NCI-H2196 treated with DMSO at 0.1 percent for 48 hours (cell line): ENCODE measurements at regions not wholly inside any gene's neighbourhood (a gene's known extent, or its start where the extent isn't known, plus 50 kb on each side); places are given as distances from the start of the nearest gene placed in this dataset.

ENCODE experiments used
- DNase-seq: peaks from one replicate; lab custom pipeline; 2025; ENCODE audit not compliant: unreplicated experiment; lab: John Stamatoyannopoulos, UW

DNA sequence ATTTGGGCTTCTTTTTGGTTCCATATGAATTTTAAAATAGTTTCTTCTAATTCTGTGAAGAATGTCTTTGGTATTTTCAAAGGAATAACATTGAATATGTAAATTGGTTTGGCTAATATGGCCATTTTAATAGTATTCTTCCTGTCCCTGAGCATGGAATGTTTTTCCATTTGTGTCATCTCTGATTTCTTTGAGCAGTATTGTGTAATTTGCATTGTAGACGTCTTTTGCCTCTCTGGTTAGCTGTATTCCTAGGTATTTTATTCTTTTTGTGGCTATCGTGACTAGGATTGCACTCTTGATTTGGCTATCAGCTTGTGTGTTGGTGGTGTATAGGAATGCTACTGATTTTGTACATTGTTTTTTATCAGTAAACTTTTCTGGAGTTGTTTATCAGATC, 601.9 kb downstream of the SNAPC1 start:
- no peak for DNase-seq

DNA sequence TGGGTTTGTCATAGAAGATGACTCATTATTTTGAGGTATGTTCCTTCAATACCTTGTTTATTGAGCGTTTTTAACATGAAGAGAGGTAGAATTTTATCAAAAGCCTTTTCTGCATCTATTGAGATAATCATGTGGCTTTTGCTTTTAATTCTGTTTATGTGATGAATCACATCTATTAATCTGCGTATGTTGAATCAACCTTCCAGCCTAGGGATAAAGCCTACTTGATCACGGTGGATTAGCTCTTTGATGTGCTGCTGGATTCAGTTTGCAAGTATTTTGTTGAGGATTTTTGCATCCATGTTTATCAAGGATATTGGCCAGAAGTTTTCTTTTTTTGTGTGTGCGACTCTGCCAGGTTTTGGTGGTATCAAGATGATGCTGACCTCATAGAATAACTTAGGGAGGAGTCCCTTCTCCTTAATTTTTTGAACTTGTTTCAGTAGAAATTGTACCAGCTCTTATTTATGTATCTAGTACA, 602.6 kb downstream of the SNAPC1 start:
- no peak for DNase-seq

DNA sequence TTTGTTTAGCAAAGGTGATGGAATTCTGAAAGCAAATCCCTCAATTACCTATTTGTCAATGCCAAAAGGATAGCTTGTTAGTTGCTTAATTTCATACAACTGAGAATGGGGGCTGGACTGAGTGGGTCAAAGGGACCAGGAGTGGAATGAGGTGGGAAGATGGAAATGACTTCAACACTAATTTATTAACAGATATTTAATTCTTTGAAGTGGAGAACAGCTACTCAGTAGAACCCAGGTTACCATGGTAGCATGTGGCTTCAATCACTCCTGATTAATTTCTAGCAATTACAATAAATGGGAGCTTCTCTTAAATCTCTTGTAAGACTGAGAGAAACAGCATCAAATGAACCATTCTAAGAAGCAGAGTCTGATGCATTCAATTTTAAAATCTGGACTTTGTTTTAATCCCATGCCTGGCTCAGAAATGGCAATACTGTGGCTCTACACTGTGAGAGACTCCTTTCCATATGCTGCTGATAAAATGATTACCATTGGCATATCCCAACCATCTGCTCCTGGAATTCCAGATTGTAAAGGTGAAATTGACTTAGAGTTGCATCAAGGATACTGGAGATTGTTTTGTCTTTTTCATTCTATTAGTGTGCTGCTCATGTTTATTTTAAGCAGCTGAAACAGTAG, 607.8 kb downstream of the SNAPC1 start:
- no peak for DNase-seq

DNA sequence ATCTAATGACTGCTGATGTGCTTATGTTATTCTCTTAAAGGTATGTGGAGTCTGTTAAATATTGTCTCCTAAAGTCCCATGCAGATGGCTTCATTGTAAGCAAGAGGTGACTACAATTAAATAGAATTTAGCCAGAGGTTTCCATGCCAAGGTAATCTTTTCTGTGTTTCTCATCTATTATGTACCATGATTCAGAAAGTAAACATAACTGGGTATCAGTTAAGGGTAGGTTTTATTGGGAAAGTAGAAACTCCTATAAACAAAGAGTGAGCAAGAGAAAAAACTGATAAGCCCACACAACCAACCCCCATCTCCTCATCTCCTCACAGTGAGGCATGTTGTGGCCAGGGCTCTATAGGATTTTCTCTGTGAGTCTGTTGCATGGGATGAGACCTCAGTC, 611.7 kb downstream of the SNAPC1 start:
- no peak for DNase-seq

DNA sequence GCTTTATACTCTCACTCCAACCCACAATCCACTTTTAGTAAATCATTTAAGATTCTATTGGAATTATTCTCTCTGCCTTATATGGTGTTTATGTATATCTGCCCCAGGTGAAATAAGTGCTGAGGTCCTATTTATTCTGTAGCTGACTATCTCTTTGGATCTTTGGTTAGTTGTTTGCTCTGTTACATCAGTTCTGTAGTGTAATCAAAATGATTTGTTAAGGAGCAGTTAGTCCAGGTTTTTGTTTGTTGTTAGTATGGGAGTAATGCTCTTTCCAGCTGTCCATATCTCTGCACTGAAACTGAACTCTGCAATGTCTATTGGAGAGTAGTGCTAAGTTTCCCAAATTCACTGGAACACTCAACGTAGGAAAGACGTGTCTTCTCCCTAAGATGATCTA, 615.8 kb downstream of the SNAPC1 start:
- DNase-seq, result no peak

DNA sequence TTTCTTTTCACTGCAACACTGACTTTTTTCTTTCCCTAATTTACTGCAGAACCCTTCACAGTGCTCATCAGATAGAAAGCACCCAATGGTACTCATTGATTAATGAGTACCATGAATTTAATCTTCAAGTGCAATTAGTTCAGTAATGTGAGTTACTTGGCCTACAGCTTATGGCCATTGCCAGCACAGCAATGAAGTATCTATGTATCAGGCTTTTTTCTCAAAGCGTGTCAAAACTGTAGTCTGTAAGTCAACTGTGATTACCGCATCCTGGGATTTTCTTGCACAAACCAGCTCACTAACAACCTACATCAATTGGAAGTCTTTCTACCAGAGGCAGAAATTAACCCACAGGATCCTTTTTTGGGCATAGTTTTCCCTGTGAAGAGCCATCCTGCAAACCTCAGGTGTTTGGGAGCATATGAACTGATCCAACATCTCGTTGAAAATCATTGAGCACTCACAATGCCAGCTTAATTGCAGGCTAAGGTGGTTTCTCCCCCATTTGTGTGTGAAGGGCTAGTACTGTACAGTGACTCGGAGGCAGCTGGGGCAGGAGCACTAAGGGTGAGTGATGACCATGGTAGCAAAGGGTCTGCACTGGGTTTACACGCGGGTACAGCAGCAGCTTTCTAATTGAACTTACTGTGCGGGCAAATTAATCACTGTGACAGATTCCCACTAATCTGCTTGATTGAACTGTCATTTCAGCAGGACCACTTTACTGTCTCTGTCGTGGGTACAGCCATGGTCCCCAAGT, 619.3 kb downstream of the SNAPC1 start:
- no peak for DNase-seq

DNA sequence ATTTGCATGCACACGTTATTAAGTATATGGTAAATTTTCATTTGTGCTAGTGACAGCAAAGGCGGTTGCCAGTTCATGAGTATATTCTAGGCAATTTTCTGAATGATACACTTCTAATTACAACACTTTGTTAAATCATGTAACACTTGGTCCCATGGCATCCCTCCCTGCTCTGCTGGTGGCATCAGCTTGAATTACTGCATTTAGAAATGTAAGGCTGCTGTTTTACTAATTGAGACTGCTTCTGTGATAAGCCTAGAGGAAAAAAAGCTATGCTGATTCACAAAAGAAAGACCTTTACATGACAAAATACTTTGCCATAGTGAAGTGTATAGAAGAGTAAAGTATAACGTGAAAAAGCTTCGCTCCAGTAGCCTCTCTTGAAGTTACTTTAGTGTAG, 636.1 kb downstream of the KCNH5 start:
- DNase-seq, result no peak

DNA sequence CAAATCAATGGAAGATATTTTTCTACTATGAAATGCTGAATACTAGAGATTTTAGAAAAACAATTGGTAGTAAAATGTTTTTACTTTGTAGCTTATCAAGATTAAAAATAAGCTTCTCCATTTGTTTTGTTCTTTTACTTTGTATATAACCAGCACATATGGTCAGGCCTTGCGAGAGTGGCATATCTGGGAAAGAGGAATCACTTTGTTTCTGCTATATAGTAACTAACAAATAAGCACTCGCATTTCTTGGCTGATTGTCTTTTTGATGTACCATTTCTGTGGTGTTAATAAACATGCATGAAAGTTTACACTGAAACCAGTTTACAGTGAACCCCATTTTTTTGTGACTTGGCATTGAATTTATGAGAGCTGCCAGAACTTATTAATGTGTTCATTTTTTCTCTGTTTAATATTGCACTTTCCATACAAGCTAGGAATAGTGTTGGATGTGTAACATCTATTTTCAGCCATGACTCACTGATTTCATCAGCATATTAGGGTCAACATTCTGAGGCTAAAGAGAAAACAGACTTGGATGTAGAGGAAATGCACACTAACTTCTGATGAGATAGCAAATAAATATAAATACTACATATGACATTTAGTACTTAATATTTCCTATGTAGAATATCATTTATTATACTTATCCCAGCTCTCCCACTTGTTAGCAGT, 635.5 kb downstream of the KCNH5 start:
- no peak for DNase-seq

DNA sequence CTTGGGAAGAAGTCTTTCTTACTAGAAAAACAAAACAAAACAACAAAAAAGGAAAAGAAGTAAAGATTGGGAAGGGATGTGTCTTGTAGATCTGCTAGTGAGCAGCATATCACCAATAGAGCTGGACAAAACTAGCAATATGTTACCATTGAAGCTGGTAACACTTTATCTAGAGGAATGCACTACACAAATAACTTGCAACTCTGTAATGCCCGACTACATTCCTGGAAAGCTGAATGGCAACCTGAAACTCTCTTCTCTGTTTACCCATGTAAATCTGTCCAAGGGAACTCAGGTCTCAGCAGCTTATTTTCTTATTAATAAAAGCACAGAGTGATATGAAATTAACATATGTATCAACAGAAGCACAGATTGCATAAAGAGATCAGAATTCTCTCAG, 624.4 kb downstream of the KCNH5 start:
- no peak for DNase-seq

DNA sequence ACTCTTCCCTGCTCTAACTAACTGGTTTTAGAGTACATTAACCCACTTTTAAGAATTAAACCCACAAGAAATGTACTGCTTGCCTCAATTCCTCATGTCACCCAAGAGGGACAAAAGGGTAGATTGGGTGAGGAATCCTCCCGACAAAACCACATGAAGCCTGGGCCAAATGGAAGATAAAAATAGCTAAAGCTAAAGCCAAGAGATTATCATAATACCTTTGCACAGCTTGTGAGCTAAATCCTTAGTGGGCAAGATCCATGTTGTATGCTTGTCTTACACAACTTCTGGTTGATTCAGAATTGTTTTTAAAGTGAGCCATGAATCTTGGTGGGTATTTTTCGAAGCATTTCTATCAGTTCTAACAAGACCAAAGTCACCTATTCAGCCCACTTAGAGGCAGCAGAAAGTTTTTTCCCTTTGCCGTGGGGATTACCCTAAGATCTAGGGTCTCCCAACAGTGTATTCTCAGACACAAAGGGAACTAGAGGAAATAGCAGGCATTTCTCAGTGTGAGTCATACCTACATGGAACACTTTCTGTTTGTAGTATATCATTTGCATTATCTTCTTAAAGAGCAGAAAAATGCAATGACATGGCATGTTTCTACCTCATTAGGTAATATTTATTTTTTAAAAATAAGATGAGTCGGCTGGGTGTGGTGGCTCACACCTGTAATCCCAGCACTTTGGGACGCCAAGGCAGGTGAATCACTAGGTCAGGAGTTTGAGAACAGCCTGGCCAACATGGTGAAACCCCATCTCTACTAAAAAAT, 616.6 kb downstream of the KCNH5 start:
- DNase-seq, result no peak

DNA sequence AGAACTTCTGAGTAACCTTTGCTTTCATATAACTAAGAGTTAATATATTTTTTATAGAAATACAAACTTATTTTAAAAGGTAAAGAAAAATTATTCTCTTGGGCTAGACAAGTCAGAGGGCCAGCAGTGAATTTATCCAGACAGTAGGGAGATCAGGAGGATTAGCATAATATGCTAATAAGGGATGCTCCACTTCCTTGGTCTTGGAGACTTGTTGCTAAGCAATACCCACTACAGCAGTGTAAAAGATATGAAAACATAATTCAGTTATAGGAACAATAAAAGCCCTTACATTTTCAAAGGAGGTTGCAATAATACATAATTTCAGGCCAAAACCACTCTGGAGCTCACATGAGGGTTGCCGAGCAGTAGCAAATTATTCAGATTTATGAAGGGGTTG, 615.6 kb downstream of the KCNH5 start:
- no peak for DNase-seq

DNA sequence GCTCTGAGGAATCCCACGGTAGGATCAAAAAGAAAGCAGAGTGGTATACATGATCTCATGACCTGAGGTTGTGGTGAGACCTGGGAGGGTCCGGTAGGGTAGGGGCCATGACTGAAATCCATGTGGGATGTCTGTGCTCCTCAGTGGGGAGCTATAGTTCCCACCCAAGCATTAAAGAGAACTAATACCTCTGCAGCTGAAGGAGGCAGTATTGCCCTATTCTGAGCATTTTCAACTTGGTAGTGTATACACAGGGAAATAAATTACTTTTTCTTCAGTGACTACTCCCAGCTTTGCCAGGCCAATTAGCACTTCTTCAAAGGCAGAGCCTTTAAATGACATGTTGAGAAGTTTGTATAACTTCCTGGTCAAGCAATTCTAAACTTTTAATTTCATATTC, 613.8 kb downstream of the KCNH5 start:
- DNase-seq, result no peak

DNA sequence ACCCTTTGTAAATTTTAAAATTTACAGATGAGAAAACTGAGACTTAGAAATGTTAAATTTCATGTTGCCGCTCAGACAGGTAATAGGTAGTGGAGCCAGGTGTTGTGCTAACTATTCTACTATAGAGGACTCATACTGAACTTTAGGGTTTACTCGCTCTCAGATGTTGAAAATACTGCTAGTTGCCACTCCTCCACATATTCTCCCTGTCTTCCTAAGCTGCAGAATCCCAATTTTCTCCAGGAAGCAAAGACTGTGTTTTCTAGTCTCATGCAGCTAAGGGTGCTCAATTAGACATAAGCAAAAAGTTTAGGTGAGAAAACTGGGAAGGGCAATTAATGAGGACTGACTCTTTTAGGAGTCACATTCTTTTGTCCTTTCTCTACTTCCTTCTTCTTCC, 612.3 kb downstream of the KCNH5 start:
- DNase-seq, result no peak

DNA sequence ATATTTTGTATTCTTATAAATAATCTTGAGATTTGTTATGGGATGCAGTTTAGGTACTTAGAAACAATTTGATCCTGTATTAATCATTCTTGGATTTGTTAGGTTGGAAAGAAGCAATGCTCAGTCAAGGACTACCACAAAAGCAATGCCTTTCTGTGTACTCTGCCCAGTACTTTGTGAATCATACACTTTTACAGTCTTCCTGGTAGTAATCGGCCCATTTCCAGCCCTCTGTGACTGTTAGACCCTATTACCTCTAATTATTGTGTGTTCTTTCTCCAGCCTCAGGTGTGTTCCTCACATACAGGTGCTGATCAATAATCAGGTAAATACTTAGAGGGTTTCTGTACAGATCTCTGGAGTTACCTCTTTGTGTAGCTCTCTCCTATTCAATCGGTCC, 609.0 kb downstream of the KCNH5 start:
- DNase-seq, result no peak

DNA sequence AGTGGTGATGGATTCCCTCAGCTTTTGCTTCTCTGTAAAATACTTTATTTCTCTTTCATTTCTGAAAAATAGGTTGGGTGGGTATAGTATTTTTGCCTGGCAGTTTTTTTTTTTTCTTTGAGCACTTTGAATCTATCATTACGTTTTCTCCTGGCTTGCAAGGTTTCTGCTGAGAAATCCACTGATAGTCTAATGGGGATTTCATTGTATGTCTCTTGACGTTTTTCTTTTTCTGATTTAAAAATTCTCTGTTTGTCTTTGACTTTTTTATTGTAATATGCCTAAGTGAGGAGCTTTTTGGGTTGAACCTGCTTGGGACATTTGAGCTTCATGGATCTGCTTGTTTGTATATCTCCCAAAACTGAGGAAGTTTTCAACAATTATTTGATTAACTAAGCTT, 606.0 kb downstream of the KCNH5 start:
- DNase-seq, result no peak

DNA sequence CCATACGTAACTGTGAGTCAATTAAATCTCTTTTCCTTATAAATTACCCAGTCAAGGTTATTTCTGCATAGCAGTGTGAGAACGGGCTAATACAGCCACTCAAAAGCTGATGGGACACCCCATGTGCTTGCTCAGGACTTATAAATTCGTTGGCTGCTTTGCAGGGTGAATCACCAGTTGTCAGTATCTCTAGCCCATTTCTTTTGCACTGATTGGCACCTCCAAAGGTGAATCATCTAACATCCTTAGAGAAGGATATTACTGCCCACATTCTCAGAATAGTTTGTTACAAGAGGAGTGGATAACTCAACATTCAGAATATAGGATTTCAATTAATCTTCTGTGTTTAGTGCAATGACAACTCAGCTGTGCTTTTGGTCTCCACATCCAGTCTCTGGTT, 601.5 kb downstream of the KCNH5 start:
- no peak for DNase-seq

DNA sequence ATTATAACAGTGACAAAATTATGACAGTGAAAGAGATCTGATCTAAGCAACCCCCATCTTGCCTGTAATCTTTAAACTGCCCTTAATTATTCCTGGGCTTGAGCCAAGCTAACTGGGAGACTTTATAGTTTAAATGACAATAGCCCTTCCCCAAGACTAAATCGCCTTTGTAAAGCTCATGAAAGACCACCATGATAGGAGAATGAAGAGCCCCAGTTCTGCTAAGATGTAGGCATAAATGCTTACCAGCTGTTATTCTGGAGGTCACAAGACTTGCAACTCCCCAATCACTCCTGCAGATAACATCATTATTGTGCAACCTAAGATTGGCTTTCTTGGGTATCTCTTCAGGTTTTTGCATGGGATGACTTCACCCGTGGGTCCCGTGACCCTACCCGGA, 599.7 kb downstream of the KCNH5 start:
- no peak for DNase-seq

DNA sequence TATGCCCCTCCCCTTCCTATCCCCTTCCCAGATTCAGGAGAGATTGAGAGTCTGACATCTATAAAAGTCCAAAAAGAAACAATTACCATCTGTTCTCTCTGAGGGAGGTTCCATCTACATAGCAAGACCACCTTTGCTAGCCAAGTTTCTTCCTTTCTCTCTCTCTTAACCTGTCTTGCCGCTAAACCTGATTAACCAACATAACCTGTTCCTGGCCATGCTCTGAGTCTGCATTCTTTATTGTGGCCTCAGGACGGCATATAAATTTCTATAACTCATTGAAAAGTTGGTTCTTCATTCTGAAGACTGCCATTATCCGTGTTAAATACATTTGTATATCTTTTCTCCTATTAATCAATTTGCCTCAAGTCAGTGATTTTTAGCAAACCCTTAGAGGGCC, 594.0 kb downstream of the KCNH5 start:
- no peak for DNase-seq

DNA sequence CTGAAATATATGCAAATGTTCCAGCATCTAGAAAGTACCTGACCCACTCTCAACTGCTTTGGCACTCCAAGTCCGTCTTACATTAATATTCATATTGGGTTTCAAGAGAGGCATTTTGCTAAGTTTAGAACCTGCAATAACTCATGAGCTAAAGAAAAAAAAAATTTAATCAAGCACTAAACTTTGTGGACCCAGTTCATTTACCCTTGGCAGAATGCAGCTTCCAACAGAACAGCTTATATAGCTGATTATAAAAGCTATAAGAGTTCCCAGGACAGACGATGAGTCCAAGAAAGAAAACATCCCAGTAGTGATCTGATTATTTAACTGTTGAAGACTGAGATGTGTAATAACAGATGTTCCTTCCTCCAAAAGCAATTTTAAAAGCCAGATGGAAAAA, 592.0 kb downstream of the KCNH5 start:
- DNase-seq, result no peak

DNA sequence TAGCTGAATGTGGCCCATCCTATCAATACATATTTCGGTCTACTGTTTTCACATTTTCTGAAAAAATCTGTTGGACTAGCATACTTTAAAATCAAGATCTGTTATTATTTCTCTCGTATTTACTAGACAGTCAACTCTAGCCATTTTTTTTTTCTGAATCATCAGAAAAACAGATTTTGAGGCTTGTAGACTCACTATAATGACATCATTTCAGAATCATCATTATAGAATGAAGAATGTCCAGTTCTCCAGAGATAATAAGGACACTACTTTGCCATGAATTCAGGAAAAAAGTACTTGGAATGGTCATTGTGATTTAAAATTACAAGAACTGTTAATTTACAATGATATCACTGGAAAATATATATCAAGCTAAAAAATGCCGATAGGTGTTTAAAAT, 589.8 kb downstream of the KCNH5 start:
- DNase-seq, result no peak

DNA sequence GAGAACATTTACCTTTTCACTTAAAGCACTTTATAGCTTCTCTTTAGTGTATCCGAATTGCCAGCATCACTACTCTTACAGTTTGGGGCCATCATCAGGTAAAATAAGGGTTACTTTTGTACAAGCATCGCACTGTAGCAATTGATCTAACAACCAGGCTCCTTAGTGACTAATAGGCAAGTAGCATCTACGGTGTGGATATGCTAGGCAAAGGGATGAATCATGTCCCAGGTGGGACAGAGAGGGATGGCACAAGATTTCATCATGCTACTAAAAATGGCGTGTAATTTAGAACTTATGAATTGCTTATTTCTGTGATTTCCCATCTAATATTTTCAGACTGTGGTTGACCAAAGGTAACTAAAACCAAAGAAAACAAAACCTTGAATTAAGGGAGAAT, 582.3 kb downstream of the KCNH5 start:
- DNase-seq, result no peak

DNA sequence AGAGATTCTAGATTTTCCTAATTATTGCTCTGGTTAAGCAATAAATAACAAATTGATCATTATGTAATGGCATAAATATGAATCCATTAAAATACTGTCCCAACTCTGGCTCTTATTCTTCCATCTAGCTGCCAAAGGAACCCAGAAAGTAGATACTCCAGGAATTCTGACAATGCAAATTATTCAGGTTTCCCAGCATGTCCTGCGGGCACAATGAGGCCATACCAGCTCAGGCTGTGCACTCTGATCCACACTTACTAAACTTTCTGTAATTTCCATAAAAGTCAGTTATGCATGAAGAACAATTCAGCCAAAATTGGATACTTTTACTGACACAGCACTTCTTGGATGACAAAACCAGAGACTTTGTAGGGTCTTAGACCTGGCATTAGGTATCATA, 576.3 kb downstream of the KCNH5 start:
- DNase-seq, result no peak
